ENCODE measurements at regions not wholly inside any gene's neighbourhood (a gene's known extent, or its start where the extent isn't known, plus 50 kb on each side); places are given as distances from the start of the nearest gene placed in this dataset.

GRCh38 chr20:24853916-24854315, 95.2 kb upstream of the CST7 start:
- H3K9ac ChIP-seq (replicated peaks; ENCODE audit: extremely low read depth, insufficient read depth, low read length), result no peak overlapping the region
- H3K36me3 ChIP-seq (ENCODE audit: control insufficient read depth in 2 of 2, extremely low read depth in 1 of 2, insufficient read depth in 2 of 2, low read length in 2 of 2), result no peaks in the 10 kb centered on the region
- FAIRE-seq (no peak), DNase-seq (ENCODE audit: low read depth, low spot score) (no peak)
- no peaks in the 10 kb centered on the region for H4K20me1 ChIP-seq (replicated peaks; ENCODE audit: control insufficient read depth, extremely low read depth, insufficient read depth, low read length)
- H3K4me2 ChIP-seq (ENCODE audit: insufficient read depth, low read length), result no peak overlapping the region
- POLR2A ChIA-PET, result no interaction called here
- H3K27ac ChIP-seq (ENCODE audit: insufficient read depth, low read depth, low read length), result no peak overlapping the region
- dilution Hi-C loops (cut with MboI; ENCODE audit: extremely low pct_ligation_motif_present, low sequenced_read_pairs) (no loop called here), intact Hi-C loops (cut with micrococcal nuclease) (no loop called here)
- no peaks in the 10 kb centered on the region for H3K4me1 ChIP-seq (ENCODE audit: control insufficient read depth, extremely low read depth, insufficient read depth, low read length)
- CTCF ChIA-PET, result no interaction called here
- no peak overlapping the region for H2AFZ ChIP-seq (ENCODE audit: low read depth, low read length)
- H3K9me3 ChIP-seq (replicated peaks; ENCODE audit: control insufficient read depth, insufficient read depth, low read length), result no peaks in the 10 kb centered on the region
- no TSS peak for BruUV-seq (replicated peaks)
- H3K27me3 ChIP-seq (ENCODE audit: control insufficient read depth in 2 of 2, insufficient read depth in 2 of 2, low read length in 2 of 2), result no peaks in the 10 kb centered on the region
- H3K79me2 ChIP-seq (ENCODE audit: control insufficient read depth, insufficient read depth, low read length), result no peaks in the 10 kb centered on the region
- H3K9me1 ChIP-seq (replicated peaks; ENCODE audit: control insufficient read depth, extremely low read depth, insufficient read depth, low read length), result no peaks in the 10 kb centered on the region
- TF ChIP-seq POLR2AphosphoS5 (IDR thresholded peaks at IDR 0.05; ENCODE audit: insufficient read depth, low read depth, low read length), result no peak
- no peak for TF ChIP-seq MAX (IDR thresholded peaks at IDR 0.05; ENCODE audit: insufficient read depth, insufficient read length)
- no peak for TF ChIP-seq EZH2 (IDR thresholded peaks at IDR 0.05; ENCODE audit: borderline replicate concordance, low read depth, low read length, severe bottlenecking)
- no peak for TF ChIP-seq FOS (IDR thresholded peaks at IDR 0.05; ENCODE audit: borderline replicate concordance, insufficient read depth, low read length)
- no peak for TF ChIP-seq JUN (IDR thresholded peaks at IDR 0.05; ENCODE audit: borderline replicate concordance, insufficient read depth, insufficient read length, low read depth)
- TF ChIP-seq POLR2A (IDR thresholded peaks at IDR 0.05; ENCODE audit: low read depth, low read length), result no peak
- TF ChIP-seq GATA2 (IDR thresholded peaks at IDR 0.05; ENCODE audit: insufficient read depth, insufficient read length, low read depth, low read length), result no peak
- TF ChIP-seq MYC (IDR thresholded peaks at IDR 0.05; ENCODE audit: low read depth, low read length), result no peak
- no peak for TF ChIP-seq CTCF (IDR thresholded peaks at IDR 0.05; ENCODE audit: extremely low read depth in 1 of 2, insufficient read depth in 1 of 2, low read depth in 1 of 2, low read length in 2 of 2)
- H3K4me3 ChIP-seq (replicated peaks in 1 of 3; ENCODE audit: insufficient read depth in 1 of 3, low read depth in 1 of 3, low read length in 3 of 3), result no peak overlapping the region

Measured in endothelial cell of umbilical vein (primary cell).